K562 (cell line): ENCODE measurements at regions not wholly inside any gene's neighbourhood (a gene's known extent, or its start where the extent isn't known, plus 50 kb on each side); places are given as distances from the start of the nearest gene placed in this dataset.

Experiments
- ATAC-seq: fragments of 200-7000 bp; cut with Tn5 transposase; 3 replicates; pipeline ENCODE4 v1.9.1; 2020; ENCODE audit warnings: moderate library complexity
- BruUV-seq: library from RNA; stranded (reverse); fragments of 400-500 nt; replicated peaks from 2 replicates; lab custom pipeline; 2021; lab: Mats Ljungman, UMichigan
- CTCF ChIA-PET: fragments of 300-600 bp; formaldehyde crosslinking; extraction: SDS; loops from one replicate; lab custom pipeline; 2021; ENCODE audit warnings: low intra/inter-chr PET ratio; lab: Yijun Ruan, JAX
- POLR2A ChIA-PET: fragments of 300-600, 350-650 bp; sonication (Branson Sonifier 250); formaldehyde crosslinking; extraction: SDS; loops from one replicate; lab custom pipeline; 2021; ENCODE audit warnings: antibody characterized with exemption, inconsistent platforms; lab: Yijun Ruan, JAX
- DNase-seq, 4 experiments: peaks; one replicate each; pipeline versions ENCODE4 v3.0.0 to v3.0.0-alpha.2; 2011 to 2018; ENCODE audit warnings: low spot score in 3 of 4, mixed read lengths in 3 of 4; ENCODE audit errors: extremely low read depth in 1 of 4
- FAIRE-seq: peaks from 2 replicates; lab custom pipeline; 2011; peaks lifted over from hg19 to GRCh38; lab: Jason Lieb, UNC
- H2AFZ ChIP-seq: 2 replicates; pipeline ENCODE4 v1.6.0; 2011; ENCODE audit warnings: low read depth, low read length, control low read depth, inconsistent platforms
- H3K27ac ChIP-seq: fragments of 200-600 bp; 3 replicates; pipeline ENCODE4 v1.8.0; 2011; ENCODE audit warnings: low read depth, mild to moderate bottlenecking, control low read depth, inconsistent platforms, low read length, moderate library complexity, mixed read lengths; ENCODE audit errors: extremely low read depth
- H3K27me3 ChIP-seq, 2 experiments: fragments of 300-600 bp in 1 of 2; 2 replicates in 1 of 2; 3 replicates in 1 of 2; pipeline versions ENCODE4 v1.6.0 to v1.8.0; 2011; ENCODE audit warnings: inconsistent platforms in 2 of 2, low read length in 2 of 2, mild to moderate bottlenecking in 1 of 2, mixed read lengths in 1 of 2, moderate library complexity in 1 of 2; ENCODE audit not compliant: control insufficient read depth in 2 of 2, insufficient read depth in 2 of 2
- H3K36me3 ChIP-seq: fragments of 300-600 bp; 3 replicates; pipeline ENCODE4 v1.8.0; 2011; ENCODE audit warnings: mild to moderate bottlenecking, low read length, inconsistent platforms; ENCODE audit not compliant: control insufficient read depth, insufficient read depth
- H3K4me1 ChIP-seq, 2 experiments: fragments of 200-600 bp in 1 of 2; replicated peaks in 1 of 2; 2 replicates in 1 of 2; 3 replicates in 1 of 2; pipeline versions ENCODE4 v1.5.1 to v1.8.0; 2011; ENCODE audit warnings: inconsistent platforms in 2 of 2, low read length in 2 of 2, mild to moderate bottlenecking in 1 of 2, mixed read lengths in 1 of 2, moderate library complexity in 1 of 2; ENCODE audit not compliant: control insufficient read depth in 2 of 2, insufficient read depth in 2 of 2
- H3K4me2 ChIP-seq: 2 replicates; pipeline ENCODE4 v1.6.1; 2011; ENCODE audit warnings: low read length, control low read depth, inconsistent platforms, mixed read lengths; ENCODE audit not compliant: insufficient read depth
- H3K4me3 ChIP-seq: fragments of 200-600 bp; sonication (generic), shearing (Covaris generic); 2 replicates; pipeline ENCODE4 v1.5.1; 2016; ENCODE audit warnings: control low read depth, inconsistent platforms
- H3K79me2 ChIP-seq: fragments of 200-600 bp; 3 replicates; pipeline ENCODE4 v1.8.0; 2011; ENCODE audit warnings: low read length, inconsistent platforms; ENCODE audit not compliant: control insufficient read depth, insufficient read depth
- H3K9ac ChIP-seq, 2 experiments: 2 replicates each; pipeline versions ENCODE4 v1.6.0 to v1.6.1; 2011; ENCODE audit warnings: low read depth in 2 of 2, low read length in 2 of 2, control low read depth in 1 of 2, inconsistent platforms in 1 of 2, mild to moderate bottlenecking in 1 of 2, mixed read lengths in 1 of 2; ENCODE audit not compliant: insufficient read depth in 1 of 2
- H3K9me1 ChIP-seq: one replicate; pipeline ENCODE4 v1.6.0; 2011; ENCODE audit warnings: inconsistent platforms, mild to moderate bottlenecking, low read length, moderate library complexity; ENCODE audit not compliant: control insufficient read depth, insufficient read depth
- H3K9me3 ChIP-seq: replicated peaks from 2 replicates; pipeline ENCODE4 v1.5.1; 2011; ENCODE audit warnings: low read depth, low read length, inconsistent platforms; ENCODE audit not compliant: control insufficient read depth, insufficient read depth
- H4K20me1 ChIP-seq: replicated peaks from 2 replicates; pipeline ENCODE4 v1.6.1; 2011; ENCODE audit warnings: low read length, inconsistent platforms, mixed read lengths; ENCODE audit not compliant: control insufficient read depth, insufficient read depth
- CHD2 ChIP-seq: IDR thresholded peaks from 2 replicates; pipeline ENCODE4 v1.6.1; 2011; ENCODE audit warnings: low read depth, low read length
- HNRNPLL ChIP-seq: fragments of 200-400 bp; formaldehyde crosslinking; IDR thresholded peaks from 2 replicates; pipeline ENCODE4 v1.6.1; 2017; ENCODE audit warnings: low read length, low read depth, mild to moderate bottlenecking; ENCODE audit not compliant: poor library complexity, severe bottlenecking
- KHSRP ChIP-seq: fragments of 450-650 bp; IDR thresholded peaks from 2 replicates; pipeline ENCODE4 v1.6.1; 2017
- MCM5 ChIP-seq: fragments of 450-650 bp; IDR thresholded peaks from 2 replicates; pipeline ENCODE4 v1.6.1; 2016; ENCODE audit warnings: low read depth
- NCOA4 ChIP-seq: fragments of 450-650 bp; IDR thresholded peaks from 2 replicates; pipeline ENCODE4 v1.6.1; 2018; ENCODE audit warnings: mild to moderate bottlenecking; ENCODE audit not compliant: partially characterized antibody
- NR2F6 ChIP-seq: fragments of 450-650 bp; formaldehyde crosslinking; IDR thresholded peaks from 2 replicates; pipeline ENCODE4 v1.4.0; 2020; ENCODE audit warnings: mild to moderate bottlenecking
- PHB2 ChIP-seq: fragments of 450-650 bp; IDR thresholded peaks from 2 replicates; pipeline ENCODE4 v1.6.1; 2017; ENCODE audit warnings: low read depth
- PHF21A ChIP-seq: fragments of 450-650 bp; IDR thresholded peaks from 2 replicates; pipeline ENCODE4 v1.6.1; 2017; ENCODE audit warnings: low read depth, borderline replicate concordance
- SMAD1 ChIP-seq: fragments of 150-350 bp; IDR thresholded peaks from 2 replicates; pipeline ENCODE4 v1.6.1; 2014; ENCODE audit warnings: low read length, low read depth; ENCODE audit not compliant: partially characterized antibody
- SRSF3 ChIP-seq: fragments of 200-400 bp; formaldehyde crosslinking; IDR thresholded peaks from 2 replicates; pipeline ENCODE4 v1.6.1; 2016; ENCODE audit warnings: mild to moderate bottlenecking, low read length, moderate library complexity; ENCODE audit not compliant: insufficient read depth
- STAG1 ChIP-seq: sonication (generic); formaldehyde crosslinking; IDR thresholded peaks from 2 replicates; pipeline ENCODE4 v1.5.0; 2020; ENCODE audit warnings: missing genetic modification reagents, borderline replicate concordance
- ZC3H8 ChIP-seq: fragments of 450-650 bp; IDR thresholded peaks from 2 replicates; pipeline ENCODE4 v1.6.1; 2017
- ZFX ChIP-seq: sonication (generic); formaldehyde crosslinking; IDR thresholded peaks from 2 replicates; pipeline ENCODE4 v1.8.0; 2022; ENCODE audit warnings: mild to moderate bottlenecking, missing genetic modification reagents, moderate library complexity
- ZNF140 ChIP-seq: fragments of 250-450 bp; sonication (Bioruptor Pico); IDR thresholded peaks from 2 replicates; pipeline ENCODE4 v1.8.0; 2021; ENCODE audit warnings: moderate library complexity, mild to moderate bottlenecking, inconsistent platforms
- WGBS: fragments of 100-300 bp; shearing (Covaris generic); methylation state at CpG from one replicate; pipeline ENCODE4 v1.1.6; 2016; ENCODE audit warnings: low coverage, mixed read lengths; ENCODE audit not compliant: insufficient coverage; ENCODE audit errors: missing lambda C conversion rate; 5-methylcytosine and 5-hydroxymethylcytosine counted together
- in situ Hi-C: fragments of 300-500 bp; cut with MboI; formaldehyde crosslinking; loops from 4 replicates; pipeline ENCODE4 v1.15.0; 2018; ENCODE audit warnings: inconsistent platforms, mixed read lengths
- intact Hi-C: fragments of 100-400 bp; cut with micrococcal nuclease; formaldehyde crosslinking; loops from 2 replicates; pipeline ENCODE4 v1.14.2; 2022
- TF ChIP-seq, protein P1 (sequence below), 2 experiments: fragments of 450-650 bp in 1 of 2; sonication (generic) in 1 of 2; formaldehyde crosslinking in 1 of 2; IDR thresholded peaks; 2 replicates each; pipeline versions ENCODE4 v1.7.1 to v1.9.0; 2016 to 2022; ENCODE audit warnings: inconsistent platforms in 1 of 2, mild to moderate bottlenecking in 1 of 2, missing genetic modification reagents in 1 of 2

DNA sequence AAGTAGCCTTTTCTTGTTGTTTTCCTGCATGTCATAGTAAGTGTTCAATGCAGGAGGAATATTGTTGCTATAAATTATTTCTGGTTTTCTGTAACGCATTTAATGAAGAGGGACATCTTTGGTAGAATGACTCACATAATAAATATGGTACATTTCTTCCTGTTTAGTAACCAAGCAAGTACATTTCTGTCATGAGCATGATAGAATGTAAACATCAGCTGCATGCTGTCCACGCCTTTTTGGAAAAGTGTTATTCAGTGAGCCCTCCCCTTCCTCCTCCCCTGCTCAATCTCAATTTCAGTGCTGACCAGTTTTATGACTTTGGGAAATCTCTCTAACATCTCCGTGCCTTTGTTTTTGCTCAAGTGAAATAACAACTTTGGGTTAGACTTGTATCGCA, 664.0 kb downstream of the XPNPEP1 start (continued):
- TF ChIP-seq, protein P1, sequence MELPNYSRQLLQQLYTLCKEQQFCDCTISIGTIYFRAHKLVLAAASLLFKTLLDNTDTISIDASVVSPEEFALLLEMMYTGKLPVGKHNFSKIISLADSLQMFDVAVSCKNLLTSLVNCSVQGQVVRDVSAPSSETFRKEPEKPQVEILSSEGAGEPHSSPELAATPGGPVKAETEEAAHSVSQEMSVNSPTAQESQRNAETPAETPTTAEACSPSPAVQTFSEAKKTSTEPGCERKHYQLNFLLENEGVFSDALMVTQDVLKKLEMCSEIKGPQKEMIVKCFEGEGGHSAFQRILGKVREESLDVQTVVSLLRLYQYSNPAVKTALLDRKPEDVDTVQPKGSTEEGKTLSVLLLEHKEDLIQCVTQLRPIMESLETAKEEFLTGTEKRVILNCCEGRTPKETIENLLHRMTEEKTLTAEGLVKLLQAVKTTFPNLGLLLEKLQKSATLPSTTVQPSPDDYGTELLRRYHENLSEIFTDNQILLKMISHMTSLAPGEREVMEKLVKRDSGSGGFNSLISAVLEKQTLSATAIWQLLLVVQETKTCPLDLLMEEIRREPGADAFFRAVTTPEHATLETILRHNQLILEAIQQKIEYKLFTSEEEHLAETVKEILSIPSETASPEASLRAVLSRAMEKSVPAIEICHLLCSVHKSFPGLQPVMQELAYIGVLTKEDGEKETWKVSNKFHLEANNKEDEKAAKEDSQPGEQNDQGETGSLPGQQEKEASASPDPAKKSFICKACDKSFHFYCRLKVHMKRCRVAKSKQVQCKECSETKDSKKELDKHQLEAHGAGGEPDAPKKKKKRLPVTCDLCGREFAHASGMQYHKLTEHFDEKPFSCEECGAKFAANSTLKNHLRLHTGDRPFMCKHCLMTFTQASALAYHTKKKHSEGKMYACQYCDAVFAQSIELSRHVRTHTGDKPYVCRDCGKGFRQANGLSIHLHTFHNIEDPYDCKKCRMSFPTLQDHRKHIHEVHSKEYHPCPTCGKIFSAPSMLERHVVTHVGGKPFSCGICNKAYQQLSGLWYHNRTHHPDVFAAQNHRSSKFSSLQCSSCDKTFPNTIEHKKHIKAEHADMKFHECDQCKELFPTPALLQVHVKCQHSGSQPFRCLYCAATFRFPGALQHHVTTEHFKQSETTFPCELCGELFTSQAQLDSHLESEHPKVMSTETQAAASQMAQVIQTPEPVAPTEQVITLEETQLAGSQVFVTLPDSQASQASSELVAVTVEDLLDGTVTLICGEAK (IDR thresholded peaks at IDR 0.05) = no peak
- TF ChIP-seq, protein P1 (CRISPR knock-in tag; IDR thresholded peaks at IDR 0.05) = no peak

DNA sequence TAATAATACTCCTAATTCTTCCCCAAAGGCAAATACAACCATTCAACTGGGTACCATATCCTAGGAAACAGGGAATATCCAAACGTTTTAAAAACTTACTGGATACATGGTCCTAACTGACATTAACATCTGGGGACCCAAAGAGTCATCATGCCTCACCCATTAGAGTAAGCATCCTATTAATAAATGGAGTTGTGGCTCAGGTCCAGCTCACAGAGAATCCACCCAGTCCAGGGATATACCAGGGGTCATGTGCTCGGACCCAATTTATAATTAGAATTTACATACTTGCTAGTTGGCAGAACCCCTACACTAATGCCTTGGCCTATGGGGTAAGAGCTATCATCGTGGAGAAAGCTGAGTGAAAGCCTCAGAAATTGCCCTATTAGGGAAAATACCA, 670.0 kb downstream of the XPNPEP1 start:
- Histone ChIP-seq H3K9me3 (no peaks in the 10 kb centered on the region; the same call in 1 of the 2 replicates), H2AFZ (no peak overlapping the region), H3K9me1 (no peaks in the 10 kb centered on the region), H3K79me2 (no peaks in the 10 kb centered on the region), H3K36me3 (no peaks in the 10 kb centered on the region), H3K9ac (no peak overlapping the region), H3K4me3 (no peak overlapping the region), H3K4me1 (no peaks in the 10 kb centered on the region), H3K4me2 (no peak overlapping the region), H4K20me1 (no peaks in the 10 kb centered on the region), H3K27ac (no peak overlapping the region), H3K27me3 (no peaks in the 10 kb centered on the region)
- in situ Hi-C loops = no loop called here
- ChIA-PET POLR2A (no interaction called here), CTCF (no interaction called here)
- TF ChIP-seq ZC3H8 = no peak
- TF ChIP-seq MCM5 = no peak
- TF ChIP-seq STAG1 (CRISPR knock-in tag) = no peak
- no peak for TF ChIP-seq HNRNPLL
- no peak for TF ChIP-seq SRSF3
- TF ChIP-seq NR2F6 (CRISPR knock-in tag) = no peak
- no peak for TF ChIP-seq KHSRP
- TF ChIP-seq SMAD1 = no peak
- TF ChIP-seq NCOA4 = no peak
- TF ChIP-seq CHD2 = no peak
- no peak for TF ChIP-seq PHB2
- TF ChIP-seq PHF21A = no peak
- TF ChIP-seq ZFX = no peak
- TF ChIP-seq ZNF140 (CRISPR knock-in tag) = no peak
- DNase-seq (no peak), FAIRE-seq (no peak), ATAC-seq (no peak)
- WGBS = 0% methylated on average over 3 of the region's 3 CpGs
- intact Hi-C loops = no loop called here
- BruUV-seq = no TSS peak
